ENCODE measurements at regions not wholly inside any gene's neighbourhood (a gene's known extent, or its start where the extent isn't known, plus 50 kb on each side); places are given as distances from the start of the nearest gene placed in this dataset.
"Not testable (repeated sequence)": the region's sequence is repeated elsewhere in the genome, so short reads cannot be mapped to it uniquely, and the experiment has no call there.

DNA sequence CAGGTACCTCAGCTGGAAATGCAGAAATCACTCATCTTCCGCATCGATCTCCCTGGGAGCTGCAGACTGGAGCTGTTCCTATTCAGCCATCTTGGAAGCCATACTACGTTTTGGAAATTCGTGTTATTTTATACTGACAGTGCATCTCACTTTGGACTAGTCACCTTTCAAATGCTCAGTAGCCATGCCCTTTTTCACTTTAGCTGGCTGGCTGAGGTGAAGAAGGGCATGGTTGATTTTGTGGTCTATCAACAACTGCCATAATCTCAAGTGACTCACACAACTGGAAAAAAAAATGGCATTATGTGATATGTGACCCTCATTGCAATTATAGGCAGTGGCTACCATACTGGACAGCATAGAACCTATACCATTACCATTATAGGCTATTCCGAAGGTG, 100.5 kb downstream of the CCDC71L start:
- H3K27ac ChIP-seq (ENCODE audit: low read depth, low read length, poor library complexity, severe bottlenecking), result no peak overlapping the region
- peaks cover 5% of the 10 kb centered on the region for H3K4me1 ChIP-seq (ENCODE audit: insufficient read depth, low read length, poor library complexity, severe bottlenecking)
- H3K9me3 ChIP-seq (ENCODE audit: low read depth, low read length, poor library complexity, severe bottlenecking), result no peaks in the 10 kb centered on the region
- DNase-seq (ENCODE audit: low spot score), result no peak
- no peaks in the 10 kb centered on the region for H3K36me3 ChIP-seq (ENCODE audit: insufficient read depth, low read length, poor library complexity, severe bottlenecking)
- H3K27me3 ChIP-seq (replicated peaks; ENCODE audit: insufficient read depth, low read depth, low read length, poor library complexity), result no peaks in the 10 kb centered on the region
- POLR2A ChIA-PET (ENCODE audit: low non-redundant PET), result no interaction called here
- CTCF ChIA-PET, result no interaction called here
- BruUV-seq (replicated peaks), result no TSS peak
- intact Hi-C loops (cut with micrococcal nuclease; ENCODE audit: unreplicated experiment), result no loop called here
- no peak overlapping the region for H3K4me3 ChIP-seq (ENCODE audit: low read depth, low read length, poor library complexity, severe bottlenecking)
- TF ChIP-seq EZH2 (IDR thresholded peaks at IDR 0.05; ENCODE audit: borderline replicate concordance, low read depth, low read length, poor library complexity, severe bottlenecking), result no peak
- TF ChIP-seq, protein P1, sequence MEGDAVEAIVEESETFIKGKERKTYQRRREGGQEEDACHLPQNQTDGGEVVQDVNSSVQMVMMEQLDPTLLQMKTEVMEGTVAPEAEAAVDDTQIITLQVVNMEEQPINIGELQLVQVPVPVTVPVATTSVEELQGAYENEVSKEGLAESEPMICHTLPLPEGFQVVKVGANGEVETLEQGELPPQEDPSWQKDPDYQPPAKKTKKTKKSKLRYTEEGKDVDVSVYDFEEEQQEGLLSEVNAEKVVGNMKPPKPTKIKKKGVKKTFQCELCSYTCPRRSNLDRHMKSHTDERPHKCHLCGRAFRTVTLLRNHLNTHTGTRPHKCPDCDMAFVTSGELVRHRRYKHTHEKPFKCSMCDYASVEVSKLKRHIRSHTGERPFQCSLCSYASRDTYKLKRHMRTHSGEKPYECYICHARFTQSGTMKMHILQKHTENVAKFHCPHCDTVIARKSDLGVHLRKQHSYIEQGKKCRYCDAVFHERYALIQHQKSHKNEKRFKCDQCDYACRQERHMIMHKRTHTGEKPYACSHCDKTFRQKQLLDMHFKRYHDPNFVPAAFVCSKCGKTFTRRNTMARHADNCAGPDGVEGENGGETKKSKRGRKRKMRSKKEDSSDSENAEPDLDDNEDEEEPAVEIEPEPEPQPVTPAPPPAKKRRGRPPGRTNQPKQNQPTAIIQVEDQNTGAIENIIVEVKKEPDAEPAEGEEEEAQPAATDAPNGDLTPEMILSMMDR (conservative IDR thresholded peaks at IDR 0.05; ENCODE audit: low read depth, low read length), result no peak

GRCh38 chr7:106556244-106556643, 104.7 kb downstream of the CCDC71L start:
- H3K4me1 ChIP-seq (ENCODE audit: insufficient read depth, low read length, poor library complexity, severe bottlenecking); POLR2A ChIA-PET (ENCODE audit: low non-redundant PET); intact Hi-C loops (cut with micrococcal nuclease; ENCODE audit: unreplicated experiment); H3K36me3 ChIP-seq (ENCODE audit: insufficient read depth, low read length, poor library complexity, severe bottlenecking); H3K27me3 ChIP-seq (replicated peaks; ENCODE audit: insufficient read depth, low read depth, low read length, poor library complexity); BruUV-seq (replicated peaks); H3K27ac ChIP-seq (ENCODE audit: low read depth, low read length, poor library complexity, severe bottlenecking); CTCF ChIA-PET; H3K9me3 ChIP-seq (ENCODE audit: low read depth, low read length, poor library complexity, severe bottlenecking); H3K4me3 ChIP-seq (ENCODE audit: low read depth, low read length, poor library complexity, severe bottlenecking); DNase-seq (ENCODE audit: low spot score): not testable (repeated sequence)

DNA sequence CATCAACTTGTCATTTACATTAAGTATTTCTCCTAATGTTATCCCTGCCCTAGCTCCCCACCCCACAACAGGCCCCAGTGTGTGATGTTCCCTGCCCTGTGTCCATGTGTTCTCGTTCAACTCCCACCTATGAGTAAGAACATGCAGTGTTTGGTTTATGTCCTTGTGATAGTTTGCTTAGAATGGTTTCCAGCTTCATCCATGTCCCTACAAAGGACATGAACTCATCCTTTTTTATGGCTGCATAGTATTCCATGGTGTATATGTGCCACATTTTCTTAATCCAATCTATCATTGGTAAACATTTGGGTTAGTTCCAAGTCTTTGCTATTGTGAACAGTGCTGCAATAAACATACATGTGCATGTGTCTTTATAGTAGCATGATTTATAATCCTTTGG, 106.3 kb downstream of the CCDC71L start:
- H3K4me1 ChIP-seq (ENCODE audit: insufficient read depth, low read length, poor library complexity, severe bottlenecking); BruUV-seq (replicated peaks); H3K36me3 ChIP-seq (ENCODE audit: insufficient read depth, low read length, poor library complexity, severe bottlenecking); CTCF ChIA-PET; POLR2A ChIA-PET (ENCODE audit: low non-redundant PET); H3K9me3 ChIP-seq (ENCODE audit: low read depth, low read length, poor library complexity, severe bottlenecking); H3K27ac ChIP-seq (ENCODE audit: low read depth, low read length, poor library complexity, severe bottlenecking); intact Hi-C loops (cut with micrococcal nuclease; ENCODE audit: unreplicated experiment); DNase-seq (ENCODE audit: low spot score); H3K27me3 ChIP-seq (replicated peaks; ENCODE audit: insufficient read depth, low read depth, low read length, poor library complexity); H3K4me3 ChIP-seq (ENCODE audit: low read depth, low read length, poor library complexity, severe bottlenecking): not testable (repeated sequence)

DNA sequence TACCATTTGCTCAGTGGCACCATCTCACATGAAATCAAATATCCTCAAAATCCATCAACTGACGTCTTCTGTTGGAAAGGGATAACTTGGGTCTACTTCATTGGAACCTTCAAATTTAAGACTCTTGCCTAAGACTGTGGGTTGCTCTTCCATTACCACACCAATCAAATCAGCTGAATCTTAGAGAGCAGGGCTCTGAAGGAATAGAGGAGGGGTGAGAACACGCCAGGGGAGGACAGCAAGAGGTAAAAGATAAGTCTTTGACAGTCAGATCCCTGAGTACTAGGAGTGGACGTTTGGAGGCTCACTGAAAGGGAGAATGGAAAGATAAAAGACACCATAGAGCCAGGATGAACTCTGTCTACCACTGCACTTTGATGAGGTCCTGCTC, 107.5 kb downstream of the CCDC71L start:
- POLR2A ChIA-PET (ENCODE audit: low non-redundant PET), result interaction anchor here (0.6 kb wide), 1 partner anchor 10 kb away, joined by 9 read pairs; no protein-coding TSS in a partner anchor
- Histone ChIP-seq H3K4me3 (ENCODE audit: low read depth, low read length, poor library complexity, severe bottlenecking) (no peak overlapping the region), H3K36me3 (ENCODE audit: insufficient read depth, low read length, poor library complexity, severe bottlenecking) (no peaks in the 10 kb centered on the region), H3K4me1 (ENCODE audit: insufficient read depth, low read length, poor library complexity, severe bottlenecking) (no peaks in the 10 kb centered on the region), H3K27ac (ENCODE audit: low read depth, low read length, poor library complexity, severe bottlenecking) (no peak overlapping the region), H3K27me3 (replicated peaks; ENCODE audit: insufficient read depth, low read depth, low read length, poor library complexity) (no peaks in the 10 kb centered on the region), H3K9me3 (ENCODE audit: low read depth, low read length, poor library complexity, severe bottlenecking) (no peaks in the 10 kb centered on the region)
- CTCF ChIA-PET, result no interaction called here
- no peak for DNase-seq (ENCODE audit: low spot score)
- intact Hi-C loops (cut with micrococcal nuclease; ENCODE audit: unreplicated experiment), result no loop called here
- BruUV-seq (replicated peaks), result no TSS peak
- TF ChIP-seq, protein P1 (conservative IDR thresholded peaks at IDR 0.05; ENCODE audit: low read depth, low read length), result no peak
- TF ChIP-seq EZH2 (IDR thresholded peaks at IDR 0.05; ENCODE audit: borderline replicate concordance, low read depth, low read length, poor library complexity, severe bottlenecking), result no peak

Data from A673 (cell line).